GM12878 (cell line): ENCODE measurements at regions not wholly inside any gene's neighbourhood (a gene's known extent, or its start where the extent isn't known, plus 50 kb on each side); places are given as distances from the start of the nearest gene placed in this dataset.
"Not testable (repeated sequence)": the region's sequence is repeated elsewhere in the genome, so short reads cannot be mapped to it uniquely, and the experiment has no call there.

Source experiments
- ATAC-seq: fragments of 200-7000 bp; cut with Tn5 transposase; 3 replicates; pipeline ENCODE4 v1.9.1; 2020; ENCODE audit warnings: mild to moderate bottlenecking, moderate library complexity
- BruUV-seq: library from RNA; stranded (reverse); fragments of 400-500 nt; replicated peaks from 2 replicates; lab custom pipeline; 2021; lab: Mats Ljungman, UMichigan
- CTCF ChIA-PET: fragments of 300-600 bp; sonication (Branson Sonifier 250); formaldehyde crosslinking; extraction: SDS; loops from one replicate; lab custom pipeline; 2021; ENCODE audit warnings: inconsistent platforms; lab: Yijun Ruan, JAX
- POLR2A ChIA-PET: fragments of 350-600 bp; formaldehyde crosslinking; extraction: SDS; loops from one replicate; lab custom pipeline; 2021; ENCODE audit warnings: inconsistent platforms; lab: Charles Lee
- RAD21 ChIA-PET: fragments of 300-600 bp; sonication (Branson Sonifier 250); formaldehyde crosslinking; loops from one replicate; lab custom pipeline; 2023; ENCODE audit warnings: antibody characterized with exemption; ENCODE audit not compliant: unreplicated experiment; lab: Charles Lee
- SMC1A ChIA-PET: fragments of 300-600 bp; sonication (Branson Sonifier 250); formaldehyde crosslinking; loops from one replicate; lab custom pipeline; 2023; ENCODE audit not compliant: unreplicated experiment, uncharacterized antibody; lab: Charles Lee
- DNase-seq: peaks from one replicate; pipeline ENCODE4 v3.0.0-alpha.2; 2011; ENCODE audit warnings: low read depth, low spot score
- FAIRE-seq: peaks from 3 replicates; lab custom pipeline; 2011; peaks lifted over from hg19 to GRCh38; lab: Jason Lieb, UNC
- H2AFZ ChIP-seq: 2 replicates; pipeline ENCODE4 v1.6.0; 2011; ENCODE audit warnings: low read depth, low read length, control low read depth; ENCODE audit not compliant: control insufficient read depth
- H3K27ac ChIP-seq: 2 replicates; pipeline ENCODE4 v1.5.1; 2011; ENCODE audit warnings: control low read depth; ENCODE audit not compliant: control insufficient read depth, insufficient read depth
- H3K27me3 ChIP-seq, 2 experiments: replicated peaks in 1 of 2; 2 replicates each; pipeline versions ENCODE4 v1.6.0 to v1.6.1; 2011; ENCODE audit warnings: low read length in 1 of 2; ENCODE audit not compliant: control insufficient read depth in 2 of 2, insufficient read depth in 2 of 2
- H3K36me3 ChIP-seq, 2 experiments: 2 replicates each; pipeline ENCODE4 v1.5.1; 2011; ENCODE audit warnings: low read length in 1 of 2; ENCODE audit not compliant: control insufficient read depth in 2 of 2, insufficient read depth in 2 of 2
- H3K4me1 ChIP-seq: 2 replicates; pipeline ENCODE4 v1.6.1; 2011; ENCODE audit warnings: mild to moderate bottlenecking, low read length, moderate library complexity, mixed read lengths; ENCODE audit not compliant: control insufficient read depth, insufficient read depth
- H3K4me2 ChIP-seq: 2 replicates; pipeline ENCODE4 v1.6.0; 2011; ENCODE audit warnings: control low read depth; ENCODE audit not compliant: control insufficient read depth, insufficient read depth
- H3K4me3 ChIP-seq: fragments of 200-600 bp; sonication (generic); 2 replicates; pipeline ENCODE4 v1.5.1; 2016
- H3K79me2 ChIP-seq: 2 replicates; pipeline ENCODE4 v1.6.0; 2011; ENCODE audit warnings: low read length; ENCODE audit not compliant: control insufficient read depth, insufficient read depth
- H3K9ac ChIP-seq: 2 replicates; pipeline ENCODE4 v1.8.0; 2011; ENCODE audit warnings: low read length, control low read depth, mixed read lengths; ENCODE audit not compliant: control insufficient read depth, insufficient read depth
- H3K9me3 ChIP-seq: replicated peaks from 3 replicates; pipeline ENCODE4 v1.5.1; 2011; ENCODE audit warnings: mild to moderate bottlenecking, low read length; ENCODE audit not compliant: control insufficient read depth, insufficient read depth
- H4K20me1 ChIP-seq: 2 replicates; pipeline ENCODE4 v1.6.0; 2011; ENCODE audit not compliant: control insufficient read depth, insufficient read depth
- FOXK2 ChIP-seq: fragments of 450-650 bp; IDR thresholded peaks from 2 replicates; pipeline ENCODE4 v1.6.1; 2017; ENCODE audit warnings: mild to moderate bottlenecking, moderate library complexity
- FOXM1 ChIP-seq: IDR thresholded peaks from 2 replicates; pipeline ENCODE4 v1.6.1; 2012; ENCODE audit warnings: low read depth, mild to moderate bottlenecking, inconsistent platforms, low read length, moderate library complexity
- ZBTB4 ChIP-seq: fragments of 450-650 bp; formaldehyde crosslinking; IDR thresholded peaks from 2 replicates; pipeline ENCODE4 v1.4.0; 2022; ENCODE audit warnings: mild to moderate bottlenecking, moderate library complexity
- ZBTB40 ChIP-seq: fragments of 450-650 bp; IDR thresholded peaks from 2 replicates; pipeline ENCODE4 v1.6.1; 2016; ENCODE audit warnings: mild to moderate bottlenecking, moderate library complexity, borderline replicate concordance
- WGBS: methylation state at CpG from one replicate; pipeline ENCODE4 v1.1.6; 2016; ENCODE audit warnings: low lambda C conversion rate; ENCODE audit not compliant: insufficient replicate concordance, insufficient coverage; ENCODE audit errors: missing lambda C conversion rate; 5-methylcytosine and 5-hydroxymethylcytosine counted together
- in situ Hi-C: fragments of 300-500 bp; cut with MboI; formaldehyde crosslinking; loops from 9 replicates; pipeline ENCODE4 v1.14.3; 2018; ENCODE audit warnings: mixed read lengths
- intact Hi-C: fragments of 100-400 bp; cut with micrococcal nuclease; formaldehyde crosslinking; loops from one replicate; pipeline ENCODE4 v1.14.2; 2022; ENCODE audit not compliant: unreplicated experiment

GRCh38 chr14:43085819-43086218 is 1421.3 kb downstream of the FSCB start (continued):
- TF ChIP-seq ZBTB40: no peak
- TF ChIP-seq FOXM1: no peak
- TF ChIP-seq ZBTB4 (CRISPR knock-in tag): no peak

- H3K27ac ChIP-seq, H3K36me3 ChIP-seq, in situ Hi-C loops, DNase-seq, FAIRE-seq, H2AFZ ChIP-seq, H3K9me3 ChIP-seq, BruUV-seq, SMC1A ChIA-PET, RAD21 ChIA-PET, ATAC-seq, POLR2A ChIA-PET, H3K79me2 ChIP-seq, H3K4me1 ChIP-seq, H4K20me1 ChIP-seq, CTCF ChIA-PET, intact Hi-C loops, H3K4me2 ChIP-seq, H3K27me3 ChIP-seq, H3K9ac ChIP-seq, H3K4me3 ChIP-seq: not testable (repeated sequence)
- WGBS: 14% methylated on average over 2 of the region's 3 CpGs
- 0 out of 2 replicates have a peak, but pooled peaks have one; percentile 24 for TF ChIP-seq FOXK2
These were observed 1439.7 kb downstream of the FSCB start for GRCh38 chr14:43067372-43067771.
